K562 (cell line): ENCODE measurements at regions not wholly inside any gene's neighbourhood (a gene's known extent, or its start where the extent isn't known, plus 50 kb on each side); places are given as distances from the start of the nearest gene placed in this dataset.

Experiments used
- BRCA1 ChIP-seq, 2 experiments: fragments of 450-650 bp in 1 of 2; sonication (generic) in 1 of 2; formaldehyde crosslinking in 1 of 2; IDR thresholded peaks; 2 replicates each; pipeline versions ENCODE4 v1.5.0 to v1.6.1; 2017 to 2020; ENCODE audit warnings: mild to moderate bottlenecking in 1 of 2, missing genetic modification reagents in 1 of 2
- FIP1L1 ChIP-seq: fragments of 200-400 bp; formaldehyde crosslinking; IDR thresholded peaks from 2 replicates; pipeline ENCODE4 v1.6.1; 2018; ENCODE audit warnings: mild to moderate bottlenecking, low read depth, low read length; ENCODE audit not compliant: poor library complexity, severe bottlenecking
- FOXK2 ChIP-seq, 2 experiments: fragments of 450-650 bp; IDR thresholded peaks in 1 of 2; conservative IDR thresholded peaks in 1 of 2; 2 replicates each; pipeline ENCODE4 v1.6.1; 2016; ENCODE audit warnings: low read depth in 2 of 2, mild to moderate bottlenecking in 1 of 2
- GATAD2A ChIP-seq: fragments of 450-650 bp; IDR thresholded peaks from 2 replicates; pipeline ENCODE4 v1.6.1; 2017
- GTF2F1 ChIP-seq: IDR thresholded peaks from 2 replicates; pipeline ENCODE4 v1.6.1; 2011; ENCODE audit warnings: low read depth, low read length, improper control_type of control experiment
- HDGF ChIP-seq: fragments of 450-650 bp; IDR thresholded peaks from 2 replicates; pipeline ENCODE4 v1.6.1; 2016
- KLF13 ChIP-seq: fragments of 450-650 bp; IDR thresholded peaks from 2 replicates; pipeline ENCODE4 v1.6.1; 2016; ENCODE audit warnings: missing genetic modification characterization, low read depth, mild to moderate bottlenecking, missing compliant biosample characterization, moderate library complexity, borderline replicate concordance
- NCOA6 ChIP-seq: fragments of 450-650 bp; IDR thresholded peaks from 2 replicates; pipeline ENCODE4 v1.6.1; 2017; ENCODE audit warnings: mild to moderate bottlenecking
- POLR2A ChIP-seq: fragments of 450-650 bp; conservative IDR thresholded peaks from 2 replicates; pipeline ENCODE4 v1.6.1; 2016
- PTBP1 ChIP-seq: fragments of 200-400 bp; formaldehyde crosslinking; IDR thresholded peaks from 2 replicates; pipeline ENCODE4 v1.6.1; 2017; ENCODE audit warnings: low read depth, low read length
- RBM14 ChIP-seq: fragments of 200-400 bp; formaldehyde crosslinking; IDR thresholded peaks from 2 replicates; pipeline ENCODE4 v1.6.1; 2018; ENCODE audit warnings: low read depth, mild to moderate bottlenecking, low read length, moderate library complexity, borderline replicate concordance; ENCODE audit not compliant: insufficient read depth
- SPI1 ChIP-seq: IDR thresholded peaks from 2 replicates; pipeline ENCODE4 v1.6.1; 2011; ENCODE audit warnings: low read depth, low read length, control low read depth, borderline replicate concordance
- TRIM28 ChIP-seq: fragments of 450-650 bp; IDR thresholded peaks from 2 replicates; pipeline ENCODE4 v1.6.1; 2017
- U2AF1 ChIP-seq: fragments of 200-400 bp; formaldehyde crosslinking; optimal IDR thresholded peaks from 2 replicates; pipeline ENCODE3; 2017; ENCODE audit warnings: mild to moderate bottlenecking, low read depth, low read length, moderate library complexity
- ZNF184 ChIP-seq: sonication (generic); formaldehyde crosslinking; IDR thresholded peaks from 2 replicates; pipeline ENCODE4 v1.5.0; 2020; ENCODE audit warnings: missing genetic modification reagents
- ZNF444 ChIP-seq: fragments of 250-450 bp; sonication (Bioruptor Pico); IDR thresholded peaks from 2 replicates; pipeline ENCODE4 v1.4.0; 2020; ENCODE audit warnings: mild to moderate bottlenecking, moderate library complexity
- ZNF668 ChIP-seq: fragments of 250-450 bp; sonication (Bioruptor Pico); IDR thresholded peaks from 2 replicates; pipeline ENCODE4 v1.8.0; 2022; ENCODE audit warnings: mild to moderate bottlenecking, inconsistent platforms
- ZNF717 ChIP-seq: fragments of 250-450 bp; sonication (Bioruptor Pico); IDR thresholded peaks from 2 replicates; pipeline ENCODE4 v1.5.0; 2021
- TF ChIP-seq, protein P1 (sequence below): sonication (generic); formaldehyde crosslinking; IDR thresholded peaks from 2 replicates; pipeline ENCODE4 v1.8.0; 2022; ENCODE audit warnings: mild to moderate bottlenecking, missing genetic modification reagents, borderline replicate concordance
- TF ChIP-seq, protein P2 (sequence below): fragments of 250-450 bp; sonication (Bioruptor Pico); IDR thresholded peaks from 2 replicates; pipeline ENCODE4 v1.5.0; 2021; ENCODE audit warnings: mild to moderate bottlenecking, borderline replicate concordance
- TF ChIP-seq, protein P3 (sequence below): fragments of 200-800 bp; sonication (Bioruptor generic); IDR thresholded peaks from 2 replicates; pipeline ENCODE4 v1.6.1; 2017; ENCODE audit warnings: missing genetic modification characterization, missing compliant biosample characterization
- TF ChIP-seq, protein P4 (sequence below): fragments of 450-650 bp; conservative IDR thresholded peaks from 2 replicates; pipeline ENCODE4 v1.6.1; 2016; ENCODE audit warnings: missing genetic modification characterization, low read depth, mild to moderate bottlenecking, missing compliant biosample characterization, moderate library complexity

DNA sequence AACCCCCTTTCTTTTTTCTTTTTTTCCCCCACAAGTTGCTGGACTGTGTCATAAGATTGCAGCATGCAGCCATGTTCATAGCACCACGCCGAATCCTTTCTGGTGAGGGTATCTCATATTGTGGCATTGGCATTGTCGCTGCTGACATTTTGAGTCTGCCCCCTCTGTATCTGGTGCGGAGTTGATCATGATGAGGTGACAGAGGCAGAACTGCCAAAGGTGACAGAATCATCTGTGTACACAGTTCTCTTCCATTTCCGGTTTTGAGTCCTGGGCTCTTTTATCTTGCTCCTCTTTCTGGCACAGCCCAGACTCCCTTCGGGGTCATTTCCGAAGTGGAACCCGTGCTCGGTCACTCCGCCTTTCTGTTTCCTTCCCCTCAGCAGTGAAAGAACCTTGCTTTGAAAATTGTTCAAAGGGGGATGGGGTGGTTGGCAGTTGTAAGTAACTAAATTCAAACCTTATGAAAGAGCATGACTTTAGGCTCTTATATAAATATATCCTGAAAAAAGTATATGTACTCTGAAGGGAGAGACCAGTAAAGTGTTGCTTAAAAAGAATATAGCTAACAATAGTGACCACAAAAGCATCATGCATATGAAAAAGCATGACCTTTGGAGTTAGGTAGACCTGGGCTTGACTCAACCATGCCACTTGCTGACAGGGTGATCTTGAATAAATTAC lies 55.0 kb upstream of the BMP2K start (continued):
- TF ChIP-seq, protein P1, sequence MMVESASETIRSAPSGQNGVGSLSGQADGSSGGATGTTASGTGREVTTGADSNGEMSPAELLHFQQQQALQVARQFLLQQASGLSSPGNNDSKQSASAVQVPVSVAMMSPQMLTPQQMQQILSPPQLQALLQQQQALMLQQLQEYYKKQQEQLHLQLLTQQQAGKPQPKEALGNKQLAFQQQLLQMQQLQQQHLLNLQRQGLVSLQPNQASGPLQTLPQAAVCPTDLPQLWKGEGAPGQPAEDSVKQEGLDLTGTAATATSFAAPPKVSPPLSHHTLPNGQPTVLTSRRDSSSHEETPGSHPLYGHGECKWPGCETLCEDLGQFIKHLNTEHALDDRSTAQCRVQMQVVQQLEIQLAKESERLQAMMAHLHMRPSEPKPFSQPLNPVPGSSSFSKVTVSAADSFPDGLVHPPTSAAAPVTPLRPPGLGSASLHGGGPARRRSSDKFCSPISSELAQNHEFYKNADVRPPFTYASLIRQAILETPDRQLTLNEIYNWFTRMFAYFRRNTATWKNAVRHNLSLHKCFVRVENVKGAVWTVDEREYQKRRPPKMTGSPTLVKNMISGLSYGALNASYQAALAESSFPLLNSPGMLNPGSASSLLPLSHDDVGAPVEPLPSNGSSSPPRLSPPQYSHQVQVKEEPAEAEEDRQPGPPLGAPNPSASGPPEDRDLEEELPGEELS (CRISPR knock-in tag): no peak
- TF ChIP-seq ZNF668 (CRISPR knock-in tag) (peak; percentile 48; the same call in 1 of the 2 replicates), POLR2A (peak; percentile 72), GTF2F1 (no peak), ZNF717 (CRISPR knock-in tag) (no peak), SPI1 (peak; percentile 77; the same call in 1 of the 2 replicates), FIP1L1 (no peak), HDGF (no peak), FOXK2 (conservative IDR thresholded peaks at IDR 0.05 in 1 of 2, IDR thresholded peaks at IDR 0.05 in 1 of 2; ENCODE audit: low read depth in 2 of 2) (peak; percentile 51 to 59; a peak in 2 of 4 replicates), BRCA1 (IDR thresholded peaks at IDR 0.05) (no peak), BRCA1 (CRISPR knock-in tag; IDR thresholded peaks at IDR 0.05) (no peak), ZNF184 (CRISPR knock-in tag) (no peak), ZNF444 (peak; percentile 28; the same call in 1 of the 2 replicates), U2AF1 (no peak), GATAD2A (peak; percentile 93), KLF13 (tag) (0 out of 2 replicates have a peak, but pooled peaks have one; percentile 41), NCOA6 (no peak; the same call in 1 of the 2 replicates), RBM14 (no peak), TRIM28 (peak; percentile 64; the same call in 1 of the 2 replicates), PTBP1 (no peak)
- TF ChIP-seq, protein P2, sequence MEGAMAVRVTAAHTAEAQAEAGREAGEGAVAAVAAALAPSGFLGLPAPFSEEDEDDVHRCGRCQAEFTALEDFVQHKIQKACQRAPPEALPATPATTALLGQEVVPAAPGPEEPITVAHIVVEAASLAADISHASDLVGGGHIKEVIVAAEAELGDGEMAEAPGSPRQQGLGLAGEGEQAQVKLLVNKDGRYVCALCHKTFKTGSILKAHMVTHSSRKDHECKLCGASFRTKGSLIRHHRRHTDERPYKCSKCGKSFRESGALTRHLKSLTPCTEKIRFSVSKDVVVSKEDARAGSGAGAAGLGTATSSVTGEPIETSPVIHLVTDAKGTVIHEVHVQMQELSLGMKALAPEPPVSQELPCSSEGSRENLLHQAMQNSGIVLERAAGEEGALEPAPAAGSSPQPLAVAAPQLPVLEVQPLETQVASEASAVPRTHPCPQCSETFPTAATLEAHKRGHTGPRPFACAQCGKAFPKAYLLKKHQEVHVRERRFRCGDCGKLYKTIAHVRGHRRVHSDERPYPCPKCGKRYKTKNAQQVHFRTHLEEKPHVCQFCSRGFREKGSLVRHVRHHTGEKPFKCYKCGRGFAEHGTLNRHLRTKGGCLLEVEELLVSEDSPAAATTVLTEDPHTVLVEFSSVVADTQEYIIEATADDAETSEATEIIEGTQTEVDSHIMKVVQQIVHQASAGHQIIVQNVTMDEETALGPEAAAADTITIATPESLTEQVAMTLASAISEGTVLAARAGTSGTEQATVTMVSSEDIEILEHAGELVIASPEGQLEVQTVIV (CRISPR knock-in tag): no peak
- TF ChIP-seq, protein P3, sequence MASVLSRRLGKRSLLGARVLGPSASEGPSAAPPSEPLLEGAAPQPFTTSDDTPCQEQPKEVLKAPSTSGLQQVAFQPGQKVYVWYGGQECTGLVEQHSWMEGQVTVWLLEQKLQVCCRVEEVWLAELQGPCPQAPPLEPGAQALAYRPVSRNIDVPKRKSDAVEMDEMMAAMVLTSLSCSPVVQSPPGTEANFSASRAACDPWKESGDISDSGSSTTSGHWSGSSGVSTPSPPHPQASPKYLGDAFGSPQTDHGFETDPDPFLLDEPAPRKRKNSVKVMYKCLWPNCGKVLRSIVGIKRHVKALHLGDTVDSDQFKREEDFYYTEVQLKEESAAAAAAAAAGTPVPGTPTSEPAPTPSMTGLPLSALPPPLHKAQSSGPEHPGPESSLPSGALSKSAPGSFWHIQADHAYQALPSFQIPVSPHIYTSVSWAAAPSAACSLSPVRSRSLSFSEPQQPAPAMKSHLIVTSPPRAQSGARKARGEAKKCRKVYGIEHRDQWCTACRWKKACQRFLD (CRISPR knock-in tag): peak; percentile 91; the same call in 1 of the 2 replicates
- TF ChIP-seq, protein P4, sequence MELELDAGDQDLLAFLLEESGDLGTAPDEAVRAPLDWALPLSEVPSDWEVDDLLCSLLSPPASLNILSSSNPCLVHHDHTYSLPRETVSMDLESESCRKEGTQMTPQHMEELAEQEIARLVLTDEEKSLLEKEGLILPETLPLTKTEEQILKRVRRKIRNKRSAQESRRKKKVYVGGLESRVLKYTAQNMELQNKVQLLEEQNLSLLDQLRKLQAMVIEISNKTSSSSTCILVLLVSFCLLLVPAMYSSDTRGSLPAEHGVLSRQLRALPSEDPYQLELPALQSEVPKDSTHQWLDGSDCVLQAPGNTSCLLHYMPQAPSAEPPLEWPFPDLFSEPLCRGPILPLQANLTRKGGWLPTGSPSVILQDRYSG (tag): no peak
